Sigmoid colon (tissue), 3 donors: ENCODE measurements at regions not wholly inside any gene's neighbourhood (a gene's known extent, or its start where the extent isn't known, plus 50 kb on each side); places are given as distances from the start of the nearest gene placed in this dataset.

Source experiments
- POLR2A ChIP-seq, 2 donors: fragments of 450-650 bp; IDR thresholded peaks; one replicate each; pipeline ENCODE4 v1.6.1; 2016; ENCODE audit warnings: antibody characterized with exemption in 2 of 2, mild to moderate bottlenecking in 2 of 2, moderate library complexity in 2 of 2
- TF ChIP-seq, protein P1 (sequence below), 4 experiments: fragments of 450-650 bp in 3 of 4; fragments of 200-600 bp in 1 of 4; IDR thresholded peaks; one replicate each; pipeline ENCODE4 v1.5.1; 2016 to 2019; ENCODE audit warnings: antibody characterized with exemption in 4 of 4, mild to moderate bottlenecking in 3 of 4, moderate library complexity in 2 of 4

DNA sequence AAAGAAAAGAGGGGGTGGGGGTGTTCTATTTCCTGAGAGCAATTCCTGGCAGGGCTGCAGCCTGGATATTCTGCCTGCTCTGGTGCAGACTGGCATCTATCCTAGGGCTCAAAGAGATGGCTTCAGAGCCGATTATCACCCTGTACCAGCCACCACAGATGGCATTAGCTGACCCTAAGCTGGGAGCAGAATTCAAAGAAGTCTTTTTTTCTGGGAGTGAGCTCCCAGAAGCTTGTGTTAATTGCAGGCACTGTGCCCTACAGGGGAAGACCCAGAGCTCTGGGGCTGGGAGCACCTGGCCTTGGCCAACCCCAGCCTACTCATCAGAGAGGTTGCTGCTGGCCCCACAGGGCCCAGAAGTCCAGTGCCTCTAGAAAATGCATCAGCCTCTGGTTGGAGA, 85.9 kb downstream of the PXDC1 start:
- TF ChIP-seq, protein P1, sequence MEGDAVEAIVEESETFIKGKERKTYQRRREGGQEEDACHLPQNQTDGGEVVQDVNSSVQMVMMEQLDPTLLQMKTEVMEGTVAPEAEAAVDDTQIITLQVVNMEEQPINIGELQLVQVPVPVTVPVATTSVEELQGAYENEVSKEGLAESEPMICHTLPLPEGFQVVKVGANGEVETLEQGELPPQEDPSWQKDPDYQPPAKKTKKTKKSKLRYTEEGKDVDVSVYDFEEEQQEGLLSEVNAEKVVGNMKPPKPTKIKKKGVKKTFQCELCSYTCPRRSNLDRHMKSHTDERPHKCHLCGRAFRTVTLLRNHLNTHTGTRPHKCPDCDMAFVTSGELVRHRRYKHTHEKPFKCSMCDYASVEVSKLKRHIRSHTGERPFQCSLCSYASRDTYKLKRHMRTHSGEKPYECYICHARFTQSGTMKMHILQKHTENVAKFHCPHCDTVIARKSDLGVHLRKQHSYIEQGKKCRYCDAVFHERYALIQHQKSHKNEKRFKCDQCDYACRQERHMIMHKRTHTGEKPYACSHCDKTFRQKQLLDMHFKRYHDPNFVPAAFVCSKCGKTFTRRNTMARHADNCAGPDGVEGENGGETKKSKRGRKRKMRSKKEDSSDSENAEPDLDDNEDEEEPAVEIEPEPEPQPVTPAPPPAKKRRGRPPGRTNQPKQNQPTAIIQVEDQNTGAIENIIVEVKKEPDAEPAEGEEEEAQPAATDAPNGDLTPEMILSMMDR (IDR thresholded peaks at IDR 0.05) = no peak
- TF ChIP-seq POLR2A (IDR thresholded peaks at IDR 0.05) = no peak
